Activated naive CD4-positive, alpha-beta T cell treated with anti-CD3 and anti-CD28 coated beads, Interleukin-2, amount 10 ng/mL, durations not matched to agents 7 days and 5 days (primary cell): ENCODE measurements at regions not wholly inside any gene's neighbourhood (a gene's known extent, or its start where the extent isn't known, plus 50 kb on each side); places are given as distances from the start of the nearest gene placed in this dataset.

Source experiments
- CTCF ChIA-PET: fragments of 350-600 bp; sonication (Branson Sonifier 250); formaldehyde crosslinking; loops from one replicate; lab custom pipeline; 2021; ENCODE audit warnings: antibody characterized with exemption; lab: Charles Lee
- DNase-seq: peaks from one replicate; pipeline ENCODE4 v3.0.0-alpha.2; 2020
- H3K27ac Mint-ChIP-seq: one replicate; pipeline ENCODE4 v1.8.0; 2021; ENCODE audit warnings: mild to moderate bottlenecking, moderate library complexity, mixed read lengths
- H3K27me3 Mint-ChIP-seq: one replicate; pipeline ENCODE4 v1.8.0; 2021; ENCODE audit warnings: mild to moderate bottlenecking, mixed read lengths
- H3K36me3 Mint-ChIP-seq: one replicate; pipeline ENCODE4 v1.8.0; 2021; ENCODE audit warnings: mixed read lengths
- H3K4me1 Mint-ChIP-seq: one replicate; pipeline ENCODE4 v1.8.0; 2021; ENCODE audit warnings: mixed read lengths
- H3K4me3 Mint-ChIP-seq: one replicate; pipeline ENCODE4 v1.8.0; 2021; ENCODE audit warnings: mild to moderate bottlenecking, moderate library complexity, mixed read lengths
- H3K9me3 Mint-ChIP-seq: one replicate; pipeline ENCODE4 v1.8.0; 2021; ENCODE audit warnings: mixed read lengths

DNA sequence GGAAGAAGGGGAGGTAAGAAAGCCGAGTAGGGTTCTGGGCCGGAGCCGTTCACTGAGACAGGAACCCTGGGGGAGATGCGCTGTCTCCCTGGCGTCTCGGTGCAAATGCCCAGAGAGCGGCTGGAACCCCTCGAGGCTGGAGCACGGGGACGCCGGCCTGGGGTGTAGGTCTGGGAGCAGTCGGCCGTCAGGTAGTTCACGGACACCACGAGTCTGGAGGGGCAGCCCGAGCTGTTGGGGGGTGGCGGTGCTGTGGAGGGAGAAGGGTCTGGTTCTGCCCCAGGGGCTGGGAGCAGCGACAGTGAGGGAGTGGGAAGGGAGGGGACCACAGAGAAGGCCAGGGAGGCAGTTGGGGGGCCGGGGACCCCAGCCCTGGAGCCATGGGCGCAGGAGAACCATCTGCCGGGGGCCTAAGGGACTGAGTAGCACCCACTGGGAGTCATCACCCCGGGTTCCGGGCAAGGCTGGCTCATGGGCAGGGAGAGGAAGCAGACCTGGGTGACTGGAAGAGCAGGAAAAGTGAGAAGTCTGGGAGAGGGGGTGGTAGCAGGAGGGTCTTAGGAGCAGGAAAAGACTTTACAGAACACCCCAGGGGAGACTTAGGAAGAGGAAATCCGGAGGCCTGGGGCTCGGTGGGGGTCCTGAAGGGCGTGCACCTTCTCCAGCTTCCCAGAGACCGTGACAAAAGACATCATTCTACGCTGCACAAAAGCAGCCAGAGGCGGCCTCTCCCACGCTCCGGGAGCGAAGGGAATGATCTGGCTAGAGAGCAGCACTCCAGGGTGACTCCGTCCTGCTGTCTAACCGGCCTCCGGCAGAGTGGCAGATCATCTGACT lies 173.1 kb upstream of the SOX1 start:
- H3K4me1 Mint-ChIP-seq = no peaks in the 10 kb centered on the region
- DNase-seq = no peak
- H3K36me3 Mint-ChIP-seq = no peaks in the 10 kb centered on the region
- CTCF ChIA-PET = no interaction called here
- H3K27ac Mint-ChIP-seq = no peak overlapping the region
- peaks cover 16% of the 10 kb centered on the region for H3K9me3 Mint-ChIP-seq
- no peak overlapping the region for H3K4me3 Mint-ChIP-seq
- peaks cover 30% of the 10 kb centered on the region for H3K27me3 Mint-ChIP-seq

DNA sequence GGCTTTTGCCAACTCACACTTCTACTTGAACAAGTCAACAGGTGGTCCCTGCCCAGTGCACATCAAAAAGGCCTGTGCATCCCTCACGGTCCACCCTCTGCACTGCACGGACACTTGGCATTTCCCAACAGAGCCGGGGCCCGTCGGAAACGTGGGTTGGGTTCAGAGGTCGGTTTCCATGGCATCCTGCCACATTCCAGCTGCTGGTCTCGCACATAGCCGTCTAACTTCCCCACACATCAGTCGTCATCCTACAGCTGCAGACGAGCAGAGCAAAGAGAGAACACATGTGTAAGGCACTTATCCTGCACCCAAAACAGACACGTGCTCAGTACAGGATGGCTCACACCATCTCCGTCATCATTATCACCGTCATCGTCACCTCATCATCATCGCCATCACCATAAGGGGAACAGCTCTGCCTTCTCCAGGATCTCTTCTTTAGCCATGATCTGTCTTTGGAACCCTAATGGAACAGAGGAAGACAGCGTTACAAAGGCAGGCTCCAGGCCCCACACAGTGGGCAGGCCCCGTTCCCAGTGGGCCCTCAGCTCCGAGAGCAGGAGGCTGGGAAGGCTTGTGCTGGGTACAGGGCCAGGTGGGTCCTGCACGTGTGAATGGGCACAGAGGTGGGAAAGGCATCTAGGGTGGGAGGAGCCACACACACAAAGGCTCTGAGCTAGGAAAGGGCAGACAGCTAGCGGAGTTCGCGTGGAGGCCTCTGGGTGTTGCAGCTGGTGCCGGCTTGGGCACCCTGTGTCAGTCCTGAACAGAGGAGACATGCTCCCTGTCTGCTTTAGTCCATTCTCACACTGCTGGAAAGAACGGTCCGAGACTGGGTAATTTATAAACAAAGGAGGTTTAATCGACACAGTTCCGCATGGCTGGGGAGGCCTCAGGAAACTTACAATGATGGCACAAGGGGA lies 170.8 kb upstream of the SOX1 start:
- Mint-ChIP-seq H3K27me3 (peaks cover 30% of the 10 kb centered on the region), H3K9me3 (peaks cover 14% of the 10 kb centered on the region), H3K36me3 (no peaks in the 10 kb centered on the region), H3K27ac (no peak overlapping the region), H3K4me1 (no peaks in the 10 kb centered on the region), H3K4me3 (no peak overlapping the region)
- CTCF ChIA-PET = no interaction called here
- peak; percentile 8 for DNase-seq

DNA sequence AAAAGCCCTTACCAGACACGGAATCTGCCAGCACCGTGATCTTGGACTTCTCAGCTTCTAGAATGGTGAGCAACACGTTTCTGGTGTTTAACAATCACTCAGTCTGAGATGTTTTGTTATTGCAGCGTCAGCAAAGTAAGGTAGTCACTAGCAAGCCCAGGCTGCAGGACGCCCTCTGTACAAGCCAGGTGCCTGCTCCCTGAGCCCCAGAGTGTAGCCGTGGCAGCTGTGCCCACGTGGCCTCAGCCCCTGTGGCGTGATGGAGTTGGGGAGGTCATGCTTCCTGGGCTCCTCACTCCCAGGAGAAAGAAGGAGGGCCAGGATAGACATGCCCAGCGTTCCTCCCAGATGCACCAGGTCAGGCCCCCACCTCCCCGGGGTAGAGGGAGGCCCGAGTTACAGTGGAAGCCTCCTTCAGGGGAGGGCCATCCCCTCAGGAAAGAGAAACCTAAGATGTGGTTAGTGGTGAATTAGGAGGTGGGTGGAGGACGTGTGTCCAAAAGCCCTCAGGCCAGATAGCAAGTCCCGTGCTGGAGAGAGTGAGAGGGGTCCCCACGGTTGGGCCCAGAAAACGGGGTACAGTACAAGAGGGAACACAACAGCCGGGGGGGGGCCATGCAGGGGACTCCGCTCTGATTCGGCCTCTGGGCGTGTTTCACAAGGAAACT lies 169.6 kb upstream of the SOX1 start:
- no peaks in the 10 kb centered on the region for H3K36me3 Mint-ChIP-seq
- no peak overlapping the region for H3K4me3 Mint-ChIP-seq
- H3K27me3 Mint-ChIP-seq = peaks cover 26% of the 10 kb centered on the region
- CTCF ChIA-PET = no interaction called here
- peak; percentile 1 for DNase-seq
- H3K4me1 Mint-ChIP-seq = no peaks in the 10 kb centered on the region
- H3K27ac Mint-ChIP-seq = no peak overlapping the region
- H3K9me3 Mint-ChIP-seq = peaks cover 13% of the 10 kb centered on the region

DNA sequence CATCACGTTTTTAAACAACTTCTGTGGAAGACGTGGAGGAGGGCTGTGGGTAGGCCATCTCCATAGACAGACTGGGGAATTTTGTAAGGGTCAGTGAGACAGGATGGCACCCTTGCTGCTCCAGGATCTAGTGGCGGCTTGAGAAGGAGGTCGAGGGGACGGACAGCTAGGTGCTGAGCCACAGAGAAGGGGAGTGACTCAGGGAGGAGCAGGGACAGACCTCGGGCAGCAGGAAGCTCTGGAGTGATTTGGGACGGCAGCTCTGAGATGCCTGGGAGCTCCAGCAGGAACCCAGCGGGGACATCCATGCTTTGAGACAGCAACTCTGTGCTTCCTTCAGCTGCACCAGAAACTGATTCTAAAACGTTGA lies 169.1 kb upstream of the SOX1 start:
- CTCF ChIA-PET = no interaction called here
- Mint-ChIP-seq H3K4me1 (no peaks in the 10 kb centered on the region), H3K36me3 (no peaks in the 10 kb centered on the region), H3K9me3 (peaks cover 13% of the 10 kb centered on the region), H3K4me3 (no peak overlapping the region), H3K27ac (no peak overlapping the region), H3K27me3 (peaks cover 21% of the 10 kb centered on the region)
- peak; percentile 13 for DNase-seq

DNA sequence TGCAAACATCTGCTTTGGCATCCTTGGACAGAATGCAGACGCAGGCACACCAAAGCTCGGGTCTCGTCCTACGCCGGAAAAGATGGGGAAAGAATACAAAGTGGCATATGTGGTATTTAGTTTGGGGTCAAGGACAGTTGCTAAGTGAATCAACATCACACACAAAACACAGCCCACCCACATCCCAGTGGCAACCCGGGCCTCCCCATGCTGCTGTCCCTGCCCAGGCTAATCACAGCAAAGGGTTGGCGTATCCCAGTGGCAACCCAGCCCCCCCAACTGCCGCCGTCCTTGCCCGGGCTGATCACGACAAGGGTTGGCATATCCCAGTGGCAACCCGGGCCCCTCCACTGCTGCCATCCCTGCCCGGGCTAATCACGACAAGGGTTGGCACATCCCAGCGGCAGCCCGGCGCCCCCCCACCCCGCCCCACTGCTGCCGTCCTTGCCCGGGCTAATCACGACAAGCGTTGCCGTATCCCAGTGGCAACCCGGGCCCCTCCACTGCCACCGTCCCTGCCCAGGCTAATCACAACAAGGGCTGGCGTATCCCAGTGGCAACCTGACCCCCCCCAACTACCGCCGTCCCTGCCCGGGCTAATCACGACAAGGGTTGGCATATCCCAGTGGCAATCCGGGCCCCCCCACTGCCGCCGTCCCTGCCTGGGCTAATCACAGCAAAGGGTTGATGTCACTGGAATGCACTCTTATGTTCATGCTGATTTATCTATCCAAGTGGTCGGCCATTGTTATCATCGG lies 167.8 kb upstream of the SOX1 start:
- peak; percentile 11 for DNase-seq
- peaks cover 8% of the 10 kb centered on the region for H3K27me3 Mint-ChIP-seq
- H3K36me3 Mint-ChIP-seq = no peaks in the 10 kb centered on the region
- no peaks in the 10 kb centered on the region for H3K4me1 Mint-ChIP-seq
- no peak overlapping the region for H3K4me3 Mint-ChIP-seq
- H3K27ac Mint-ChIP-seq = no peak overlapping the region
- H3K9me3 Mint-ChIP-seq = peaks cover 13% of the 10 kb centered on the region
- CTCF ChIA-PET = no interaction called here

DNA sequence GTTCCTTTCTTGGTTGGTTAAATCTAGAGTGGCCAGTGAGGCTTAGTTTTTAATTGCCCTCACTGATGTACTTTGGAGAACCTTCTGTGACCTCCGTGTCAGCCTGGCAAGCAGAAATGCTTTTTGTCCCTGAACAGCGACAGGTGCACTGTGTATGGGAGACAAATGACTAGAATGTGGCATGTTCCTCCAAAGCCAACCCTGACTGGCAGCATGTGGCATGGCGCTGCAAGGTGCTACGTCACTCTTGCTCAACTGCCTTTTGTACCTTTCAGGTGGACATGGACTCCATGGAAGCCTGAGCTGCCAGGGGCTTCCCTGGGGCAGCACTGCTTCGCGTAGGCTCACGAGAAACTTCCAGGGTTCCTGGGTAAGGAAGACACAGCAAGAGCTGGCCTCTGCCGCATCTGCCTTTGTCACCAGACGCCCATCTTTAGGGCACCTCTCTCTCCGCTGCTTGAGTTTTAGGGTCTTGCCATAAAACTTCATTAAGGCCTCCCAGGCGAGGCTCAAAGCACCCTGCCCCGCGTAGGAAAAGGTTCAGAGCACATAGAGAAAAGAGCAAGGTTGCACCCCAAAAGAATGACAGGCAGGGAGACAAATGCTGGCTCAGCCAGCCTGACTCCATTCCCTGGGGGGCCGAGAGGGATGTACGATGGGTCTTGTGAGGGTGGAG lies 167.1 kb upstream of the SOX1 start:
- peaks cover 10% of the 10 kb centered on the region for H3K9me3 Mint-ChIP-seq

DNA sequence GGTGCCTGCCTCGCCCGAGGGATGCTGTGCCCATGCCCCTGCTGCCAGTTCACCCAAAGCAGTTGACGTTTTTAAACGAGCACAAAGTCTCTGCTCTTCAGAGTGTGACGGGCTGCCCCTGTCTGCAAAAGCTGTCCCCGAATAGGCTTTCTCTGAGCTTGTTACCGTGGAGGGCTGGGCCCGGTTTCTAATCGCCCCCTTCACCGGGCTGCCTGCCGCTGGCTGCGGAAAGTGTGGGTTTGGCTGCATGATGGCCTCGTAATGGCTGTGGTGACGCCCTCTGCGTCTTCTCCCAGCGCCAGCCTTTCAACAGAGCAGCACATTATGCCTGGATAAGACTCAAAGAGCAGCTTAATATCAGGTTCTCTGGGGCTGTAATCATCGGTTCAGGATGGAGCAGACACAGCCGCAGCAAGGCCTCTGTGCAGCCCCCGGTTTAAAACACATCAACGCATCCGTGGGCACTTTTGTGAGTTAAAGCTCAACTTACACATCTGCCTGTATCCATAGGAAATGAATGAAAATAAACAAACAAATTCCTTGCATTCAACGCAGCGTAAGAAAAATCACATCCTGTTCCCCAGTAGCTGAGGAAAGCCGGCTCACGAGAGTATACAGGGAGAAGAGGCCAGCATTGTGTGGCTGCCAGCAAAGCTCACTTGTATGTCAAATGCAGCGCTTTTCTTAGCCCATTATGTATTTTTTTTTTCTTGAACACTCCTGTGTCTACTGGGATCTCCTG lies 166.4 kb upstream of the SOX1 start:
- H3K4me3 Mint-ChIP-seq = no peak overlapping the region
- DNase-seq = peak; percentile 14
- peaks cover 7% of the 10 kb centered on the region for H3K9me3 Mint-ChIP-seq
- CTCF ChIA-PET = no interaction called here
- no peaks in the 10 kb centered on the region for H3K27me3 Mint-ChIP-seq
- no peaks in the 10 kb centered on the region for H3K4me1 Mint-ChIP-seq
- H3K27ac Mint-ChIP-seq = no peak overlapping the region
- no peaks in the 10 kb centered on the region for H3K36me3 Mint-ChIP-seq

More for the DNA sequence above, 167.1 kb upstream of the SOX1 start:
- DNase-seq = peak; percentile 7
- no peak overlapping the region for H3K4me3 Mint-ChIP-seq
- H3K27me3 Mint-ChIP-seq = peaks cover 2% of the 10 kb centered on the region
- no peaks in the 10 kb centered on the region for H3K36me3 Mint-ChIP-seq
- no peak overlapping the region for H3K27ac Mint-ChIP-seq
- CTCF ChIA-PET = no interaction called here
- no peaks in the 10 kb centered on the region for H3K4me1 Mint-ChIP-seq

DNA sequence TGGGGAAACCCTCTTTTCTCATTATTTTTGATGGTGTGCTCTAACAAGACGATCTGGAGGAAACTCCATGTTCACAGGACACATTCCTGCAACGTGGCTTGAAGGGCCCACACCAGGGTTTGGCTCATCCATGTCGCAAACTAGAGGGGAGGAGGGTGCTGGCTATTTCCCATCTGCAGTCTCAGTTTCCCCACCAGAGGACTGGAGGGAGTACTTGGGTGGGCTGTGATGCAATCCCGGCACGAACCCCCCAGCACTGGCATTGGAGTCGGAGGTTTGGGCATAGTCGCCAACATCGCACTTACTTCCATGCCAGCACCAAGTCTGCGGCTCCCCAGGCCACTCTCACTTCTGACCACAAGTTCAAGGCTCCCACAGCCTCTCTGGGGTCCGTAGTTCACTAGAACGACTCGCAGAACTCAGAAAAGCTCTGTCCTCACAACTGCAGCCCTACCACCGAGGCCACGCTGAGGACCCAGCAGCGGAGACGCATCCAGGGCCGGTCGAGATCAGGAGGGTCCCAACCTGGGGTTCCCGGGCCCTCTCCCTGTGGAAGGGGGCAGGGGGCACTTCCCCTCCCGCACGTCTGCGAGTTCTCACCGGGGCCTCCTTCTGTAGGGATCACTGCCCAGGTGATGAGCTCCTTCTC lies 165.6 kb upstream of the SOX1 start:
- H3K9me3 Mint-ChIP-seq = peaks cover 3% of the 10 kb centered on the region
- no peaks in the 10 kb centered on the region for H3K36me3 Mint-ChIP-seq
- no peaks in the 10 kb centered on the region for H3K27me3 Mint-ChIP-seq
- no peak overlapping the region for H3K4me3 Mint-ChIP-seq
- no peaks in the 10 kb centered on the region for H3K4me1 Mint-ChIP-seq
- H3K27ac Mint-ChIP-seq = no peak overlapping the region
- CTCF ChIA-PET = no interaction called here
- DNase-seq = peak; percentile 14

DNA sequence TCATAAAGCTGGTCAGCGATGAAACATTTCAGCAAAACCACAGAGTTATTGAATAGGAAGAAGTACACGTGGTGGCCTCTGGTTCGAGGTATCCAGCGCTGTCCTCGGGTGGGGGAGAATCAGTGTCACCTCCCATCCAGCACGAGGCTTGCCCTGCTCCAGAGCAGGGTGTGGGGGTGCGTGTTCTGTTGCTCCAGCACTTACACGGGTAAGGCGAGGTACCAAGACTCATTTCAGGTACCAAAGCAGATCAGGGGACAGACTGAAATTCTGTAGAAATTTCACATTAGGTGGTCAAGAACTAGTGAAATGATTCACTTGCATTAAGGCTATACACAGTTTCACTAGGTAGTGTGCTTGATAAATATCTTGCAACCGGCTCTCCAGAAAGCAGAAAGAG lies 164.2 kb upstream of the SOX1 start:
- Mint-ChIP-seq H3K27ac (no peak overlapping the region), H3K4me3 (no peak overlapping the region), H3K4me1 (no peaks in the 10 kb centered on the region), H3K27me3 (no peaks in the 10 kb centered on the region), H3K9me3 (peaks cover 3% of the 10 kb centered on the region), H3K36me3 (no peaks in the 10 kb centered on the region)
- DNase-seq = peak; percentile 13
- CTCF ChIA-PET = no interaction called here

DNA sequence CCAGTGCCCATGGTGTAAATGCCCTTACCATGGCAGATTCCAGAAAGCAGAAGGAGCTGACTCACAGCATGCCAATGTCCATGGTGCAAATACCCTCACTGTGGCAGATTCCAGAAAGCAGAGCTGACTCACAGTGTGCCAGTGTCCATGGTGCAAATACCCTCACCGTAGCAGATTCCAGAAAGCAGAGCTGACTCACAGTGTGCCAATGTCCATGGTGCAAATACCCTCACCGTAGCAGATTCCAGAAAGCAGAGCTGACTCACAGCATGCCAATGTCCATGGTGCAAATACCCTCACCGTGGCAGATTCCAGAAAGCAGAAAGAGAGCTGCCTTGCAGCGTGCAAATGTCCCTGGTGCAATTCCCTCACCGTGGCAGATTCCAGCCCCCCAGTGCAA lies 163.8 kb upstream of the SOX1 start:
- Mint-ChIP-seq H3K27me3 (no peaks in the 10 kb centered on the region), H3K4me1 (no peaks in the 10 kb centered on the region), H3K4me3 (no peak overlapping the region), H3K27ac (no peak overlapping the region), H3K36me3 (no peaks in the 10 kb centered on the region), H3K9me3 (peaks cover 3% of the 10 kb centered on the region)
- CTCF ChIA-PET = no interaction called here
- peak; percentile 3 for DNase-seq

DNA sequence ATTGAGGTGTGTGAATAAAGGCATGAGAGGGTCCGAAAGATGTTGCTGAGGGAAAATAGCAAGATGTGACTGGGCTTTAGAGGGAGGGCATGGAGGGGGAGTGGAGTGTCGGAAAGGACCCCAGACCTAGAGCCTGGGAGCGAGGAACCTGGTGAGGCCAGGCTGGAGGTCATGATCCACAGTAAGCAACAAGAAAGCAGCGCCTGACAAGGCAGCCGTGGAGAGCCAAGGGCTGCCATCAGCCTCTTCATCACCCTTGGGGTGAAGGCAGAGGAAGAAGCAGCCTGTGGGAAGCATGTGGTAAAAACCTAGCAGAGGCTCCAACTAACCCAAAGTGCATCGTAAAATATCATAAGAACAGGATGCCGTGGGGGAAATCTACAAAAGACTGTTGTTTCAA lies 162.8 kb upstream of the SOX1 start:
- CTCF ChIA-PET = no interaction called here
- no peaks in the 10 kb centered on the region for H3K36me3 Mint-ChIP-seq
- no peaks in the 10 kb centered on the region for H3K4me1 Mint-ChIP-seq
- H3K27me3 Mint-ChIP-seq = no peaks in the 10 kb centered on the region
- H3K9me3 Mint-ChIP-seq = peaks cover 3% of the 10 kb centered on the region
- no peak overlapping the region for H3K27ac Mint-ChIP-seq
- peak; percentile 14 for DNase-seq
- H3K4me3 Mint-ChIP-seq = no peak overlapping the region

DNA sequence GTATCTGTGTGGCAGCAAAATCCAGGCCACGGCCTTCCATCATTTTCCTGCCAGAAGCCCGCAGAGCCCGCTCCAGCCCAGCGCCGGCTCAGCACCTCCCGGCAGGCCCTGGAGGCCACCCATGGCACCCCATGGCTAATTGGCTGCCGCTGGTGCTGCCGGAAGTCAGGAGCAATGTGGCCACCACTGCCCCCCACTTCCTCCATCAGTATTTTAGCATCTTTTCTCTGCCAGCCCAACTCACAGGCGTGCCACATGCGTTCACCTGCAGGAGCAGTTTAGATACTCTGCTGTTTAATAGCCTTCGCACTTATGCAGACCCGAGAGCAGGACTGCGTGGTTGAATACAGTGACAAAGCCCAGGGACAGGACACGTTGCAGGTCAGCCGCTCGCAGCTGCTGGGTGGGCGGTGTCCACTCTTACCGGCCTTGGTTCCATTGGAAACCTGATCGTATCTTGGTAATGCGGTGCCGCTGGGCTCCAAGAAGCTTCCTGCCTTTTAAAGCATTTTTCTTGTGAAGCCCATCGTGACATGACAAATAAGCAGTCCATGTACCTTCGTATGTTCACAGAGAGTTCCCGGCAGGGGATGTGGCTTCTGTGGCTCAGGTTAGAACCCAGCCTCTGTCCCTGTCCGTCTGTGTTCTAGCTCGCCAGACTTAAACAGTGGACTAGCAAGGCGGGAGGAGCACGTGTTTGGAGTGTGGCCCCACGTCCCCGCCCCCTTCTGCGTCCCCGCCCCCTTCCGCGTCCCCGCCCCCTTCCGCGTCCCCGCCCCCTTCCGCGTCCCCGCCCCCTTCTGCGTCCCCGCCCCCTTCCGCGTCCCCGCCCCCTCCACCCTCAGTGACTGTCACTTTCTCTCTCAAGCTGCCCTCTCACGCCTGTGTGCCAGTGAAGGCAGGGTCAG lies 162.0 kb upstream of the SOX1 start:
- Mint-ChIP-seq H3K9me3 (peaks cover 3% of the 10 kb centered on the region), H3K4me1 (no peaks in the 10 kb centered on the region), H3K4me3 (no peak overlapping the region), H3K36me3 (no peaks in the 10 kb centered on the region), H3K27ac (no peak overlapping the region), H3K27me3 (no peaks in the 10 kb centered on the region)
- peak; percentile 18 for DNase-seq
- CTCF ChIA-PET = no interaction called here
